Glutamatergic neuron (in vitro differentiated cells): ENCODE measurements at regions not wholly inside any gene's neighbourhood (a gene's known extent, or its start where the extent isn't known, plus 50 kb on each side); places are given as distances from the start of the nearest gene placed in this dataset.

ENCODE experiments used
- DNase-seq: peaks from one replicate; pipeline ENCODE4 v3.0.0; 2022
- H3K27ac Mint-ChIP-seq: one replicate; pipeline ENCODE4 v1.8.0; 2020; ENCODE audit warnings: mild to moderate bottlenecking, mixed read lengths, inconsistent platforms; ENCODE audit not compliant: unreplicated experiment
- H3K27me3 Mint-ChIP-seq: one replicate; pipeline ENCODE4 v1.8.0; 2020; ENCODE audit warnings: mild to moderate bottlenecking, moderate library complexity, mixed read lengths, inconsistent platforms; ENCODE audit not compliant: unreplicated experiment
- H3K36me3 Mint-ChIP-seq: one replicate; pipeline ENCODE4 v1.8.0; 2020; ENCODE audit warnings: mild to moderate bottlenecking, mixed read lengths, inconsistent platforms; ENCODE audit not compliant: unreplicated experiment
- H3K4me1 Mint-ChIP-seq: one replicate; pipeline ENCODE4 v1.8.0; 2020; ENCODE audit warnings: mild to moderate bottlenecking, low read depth, mixed read lengths, inconsistent platforms; ENCODE audit not compliant: unreplicated experiment
- H3K4me3 Mint-ChIP-seq: one replicate; pipeline ENCODE4 v1.8.0; 2020; ENCODE audit warnings: mild to moderate bottlenecking, mixed read lengths, inconsistent platforms; ENCODE audit not compliant: unreplicated experiment
- H3K9me3 Mint-ChIP-seq: one replicate; pipeline ENCODE4 v1.8.0; 2020; ENCODE audit warnings: mild to moderate bottlenecking, moderate library complexity, mixed read lengths, inconsistent platforms; ENCODE audit not compliant: unreplicated experiment
- CTCF ChIP-seq: fragments of 200-600 bp; sonication (generic); IDR thresholded peaks from one replicate; pipeline ENCODE4 v1.5.0; 2021; ENCODE audit not compliant: partially characterized antibody, unreplicated experiment

DNA sequence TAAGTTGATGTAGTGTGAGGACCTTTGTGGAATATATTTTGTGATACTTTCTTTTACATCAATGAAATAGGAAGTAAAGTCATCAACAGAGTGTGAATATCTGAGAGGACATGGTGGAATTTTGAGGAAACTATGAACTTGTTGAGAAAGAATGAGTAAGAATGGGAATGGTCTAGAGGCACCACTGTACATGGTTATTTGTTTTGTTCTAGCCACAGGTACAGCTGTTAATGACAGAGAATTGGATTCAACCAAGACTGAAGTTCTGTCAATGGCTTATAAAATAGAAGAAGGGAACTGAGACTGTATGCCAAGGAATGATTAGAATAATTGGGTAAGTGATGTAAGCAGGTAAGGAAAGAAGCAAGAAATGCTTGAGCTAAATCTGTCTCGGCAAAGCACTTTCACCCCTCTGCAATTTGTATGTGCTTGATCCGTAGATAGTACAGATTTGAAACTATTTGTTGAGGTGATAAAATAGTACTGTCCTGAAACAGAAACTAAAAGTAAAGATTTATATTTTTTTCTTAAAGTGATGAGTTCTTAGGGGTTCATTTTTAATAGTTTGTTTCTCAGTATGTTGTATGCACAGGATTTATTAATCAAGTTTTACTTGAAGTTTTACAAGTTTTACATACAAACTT lies 468.8 kb upstream of the SMC2 start:
- Mint-ChIP-seq H3K27ac (no peak overlapping the region), H3K4me1 (no peaks in the 10 kb centered on the region), H3K36me3 (no peaks in the 10 kb centered on the region), H3K9me3 (no peaks in the 10 kb centered on the region), H3K27me3 (peaks cover 4% of the 10 kb centered on the region), H3K4me3 (no peak overlapping the region)
- DNase-seq: no peak
- no peak for TF ChIP-seq CTCF

DNA sequence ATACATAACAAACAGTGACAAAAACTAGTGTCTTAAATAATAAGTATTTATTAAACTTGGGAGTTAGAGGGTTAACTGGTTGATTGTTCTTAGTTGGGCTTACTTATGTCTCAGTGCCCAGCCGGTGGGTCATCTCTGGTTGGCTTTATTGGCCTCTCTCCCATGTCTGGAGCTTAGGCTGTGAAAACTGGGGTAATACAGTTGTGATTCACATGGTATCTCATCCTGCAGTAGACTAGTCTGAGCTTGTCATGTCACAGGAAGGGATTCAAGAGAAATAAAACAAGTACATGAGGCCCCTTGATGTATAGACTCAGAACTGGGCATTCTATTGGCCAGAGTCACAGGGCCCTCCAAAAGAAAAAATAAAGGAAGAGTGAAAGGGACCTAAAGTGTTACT lies 466.4 kb upstream of the SMC2 start:
- Mint-ChIP-seq H3K27me3 (peaks cover 4% of the 10 kb centered on the region), H3K4me1 (no peaks in the 10 kb centered on the region), H3K4me3 (no peak overlapping the region), H3K9me3 (no peaks in the 10 kb centered on the region), H3K27ac (no peak overlapping the region), H3K36me3 (no peaks in the 10 kb centered on the region)
- TF ChIP-seq CTCF: no peak
- DNase-seq: no peak

GRCh38 chr9:103649086-103649485 lies 445.0 kb upstream of the SMC2 start:
- Mint-ChIP-seq H3K36me3 (no peaks in the 10 kb centered on the region), H3K4me3 (no peak overlapping the region), H3K9me3 (no peaks in the 10 kb centered on the region), H3K4me1 (no peaks in the 10 kb centered on the region), H3K27me3 (no peaks in the 10 kb centered on the region), H3K27ac (no peak overlapping the region)
- no peak for DNase-seq
- no peak for TF ChIP-seq CTCF

- Mint-ChIP-seq H3K4me1 (no peaks in the 10 kb centered on the region), H3K9me3 (peaks cover 6% of the 10 kb centered on the region), H3K27me3 (no peaks in the 10 kb centered on the region), H3K36me3 (peaks cover 17% of the 10 kb centered on the region), H3K27ac (no peak overlapping the region), H3K4me3 (no peak overlapping the region)
- TF ChIP-seq CTCF: no peak
- no peak for DNase-seq
These were observed 436.0 kb upstream of the SMC2 start for GRCh38 chr9:103658156-103658555.

- peaks cover 17% of the 10 kb centered on the region for H3K36me3 Mint-ChIP-seq
- peaks cover 6% of the 10 kb centered on the region for H3K9me3 Mint-ChIP-seq
- no peak for DNase-seq
- no peaks in the 10 kb centered on the region for H3K4me1 Mint-ChIP-seq
- no peak for TF ChIP-seq CTCF
- no peaks in the 10 kb centered on the region for H3K27me3 Mint-ChIP-seq
- no peak overlapping the region for H3K4me3 Mint-ChIP-seq
- no peak overlapping the region for H3K27ac Mint-ChIP-seq
These were observed 433.3 kb upstream of the SMC2 start for GRCh38 chr9:103660830-103661229.
